Keratinocyte (primary cell): ENCODE measurements at regions not wholly inside any gene's neighbourhood (a gene's known extent, or its start where the extent isn't known, plus 50 kb on each side); places are given as distances from the start of the nearest gene placed in this dataset.

Experiments
- CTCF ChIP-seq, 3 experiments: IDR thresholded peaks in 1 of 3; conservative IDR thresholded peaks in 1 of 3; optimal IDR thresholded peaks in 1 of 3; 2 replicates in 2 of 3; 3 replicates in 1 of 3; pipeline versions ENCODE3 to v1.5.1; 2011; ENCODE audit warnings: low read length in 3 of 3, mild to moderate bottlenecking in 3 of 3, moderate library complexity in 2 of 3, control low read depth in 1 of 3, inconsistent platforms in 1 of 3; ENCODE audit not compliant: insufficient read depth in 2 of 3; ENCODE audit errors: extremely low read depth in 1 of 3
- EZH2 ChIP-seq: IDR thresholded peaks from one replicate; pipeline ENCODE4 v1.6.1; 2012; ENCODE audit warnings: inconsistent platforms, mild to moderate bottlenecking, low read length, moderate library complexity

GRCh38 chr17:77515227-77515626 is 374.5 kb downstream of the SEC14L1 start:
- TF ChIP-seq CTCF (optimal IDR thresholded peaks at IDR 0.05 in 1 of 3, IDR thresholded peaks at IDR 0.05 in 1 of 3, conservative IDR thresholded peaks at IDR 0.05 in 1 of 3; ENCODE audit: extremely low read depth in 1 of 3, insufficient read depth in 2 of 3, low read length in 3 of 3) (no peak), EZH2 (no peak)
